Endothelial cell (in vitro differentiated cells): ENCODE measurements at regions not wholly inside any gene's neighbourhood (a gene's known extent, or its start where the extent isn't known, plus 50 kb on each side); places are given as distances from the start of the nearest gene placed in this dataset.

Experiments
- DNase-seq: peaks from one replicate; pipeline ENCODE4 v3.0.0; 2021; ENCODE audit warnings: low spot score
- H3K27ac Mint-ChIP-seq: one replicate; pipeline ENCODE4 v1.8.0; 2021; ENCODE audit warnings: mixed read lengths, inconsistent platforms; ENCODE audit not compliant: unreplicated experiment
- H3K27me3 Mint-ChIP-seq: one replicate; pipeline ENCODE4 v1.8.0; 2021; ENCODE audit warnings: mild to moderate bottlenecking, moderate library complexity, mixed read lengths, inconsistent platforms; ENCODE audit not compliant: unreplicated experiment
- H3K36me3 Mint-ChIP-seq: one replicate; pipeline ENCODE4 v1.8.0; 2021; ENCODE audit warnings: mild to moderate bottlenecking, low read depth, mixed read lengths, inconsistent platforms; ENCODE audit not compliant: unreplicated experiment
- H3K4me1 Mint-ChIP-seq: one replicate; pipeline ENCODE4 v1.8.0; 2021; ENCODE audit warnings: mild to moderate bottlenecking, mixed read lengths, inconsistent platforms; ENCODE audit not compliant: unreplicated experiment
- H3K4me3 Mint-ChIP-seq: one replicate; pipeline ENCODE4 v1.8.0; 2021; ENCODE audit warnings: mild to moderate bottlenecking, mixed read lengths, inconsistent platforms; ENCODE audit not compliant: unreplicated experiment
- H3K9me3 Mint-ChIP-seq: one replicate; pipeline ENCODE4 v1.8.0; 2021; ENCODE audit warnings: mixed read lengths, inconsistent platforms; ENCODE audit not compliant: unreplicated experiment
- CTCF ChIP-seq: fragments of 200-600 bp; sonication (generic); IDR thresholded peaks from one replicate; pipeline ENCODE4 v1.5.0; 2021; ENCODE audit warnings: antibody characterized with exemption; ENCODE audit not compliant: unreplicated experiment

GRCh38 chr9:80789831-80790230 lies 899.5 kb downstream of the TLE1 start:
- TF ChIP-seq CTCF = no peak
- no peaks in the 10 kb centered on the region for H3K27me3 Mint-ChIP-seq
- DNase-seq = no peak
- H3K27ac Mint-ChIP-seq = no peak overlapping the region
- no peak overlapping the region for H3K4me3 Mint-ChIP-seq
- no peaks in the 10 kb centered on the region for H3K36me3 Mint-ChIP-seq
- H3K4me1 Mint-ChIP-seq = no peaks in the 10 kb centered on the region
- no peaks in the 10 kb centered on the region for H3K9me3 Mint-ChIP-seq

- no peaks in the 10 kb centered on the region for H3K9me3 Mint-ChIP-seq
- H3K4me3 Mint-ChIP-seq = no peak overlapping the region
- H3K4me1 Mint-ChIP-seq = no peaks in the 10 kb centered on the region
- no peak overlapping the region for H3K27ac Mint-ChIP-seq
- no peaks in the 10 kb centered on the region for H3K27me3 Mint-ChIP-seq
- DNase-seq = no peak
- no peaks in the 10 kb centered on the region for H3K36me3 Mint-ChIP-seq
- no peak for TF ChIP-seq CTCF
Observed at GRCh38 chr9:80787636-80788035, 901.7 kb downstream of the TLE1 start.

- TF ChIP-seq CTCF = no peak
- DNase-seq = no peak
- Mint-ChIP-seq H3K36me3 (no peaks in the 10 kb centered on the region), H3K9me3 (no peaks in the 10 kb centered on the region), H3K4me1 (no peaks in the 10 kb centered on the region), H3K4me3 (no peak overlapping the region), H3K27me3 (no peaks in the 10 kb centered on the region), H3K27ac (no peak overlapping the region)
Observed at GRCh38 chr9:80784647-80785046, 904.7 kb downstream of the TLE1 start.

GRCh38 chr9:80775971-80776370 lies 913.4 kb downstream of the TLE1 start:
- no peaks in the 10 kb centered on the region for H3K27me3 Mint-ChIP-seq
- TF ChIP-seq CTCF = no peak
- H3K27ac Mint-ChIP-seq = no peak overlapping the region
- DNase-seq = no peak
- H3K4me1 Mint-ChIP-seq = no peaks in the 10 kb centered on the region
- H3K36me3 Mint-ChIP-seq = no peaks in the 10 kb centered on the region
- no peak overlapping the region for H3K4me3 Mint-ChIP-seq
- H3K9me3 Mint-ChIP-seq = no peaks in the 10 kb centered on the region

- Mint-ChIP-seq H3K4me3 (no peak overlapping the region), H3K9me3 (no peaks in the 10 kb centered on the region)
- TF ChIP-seq CTCF = no peak
Observed at GRCh38 chr9:80775530-80775929, 913.8 kb downstream of the TLE1 start.

More at GRCh38 chr9:80775530-80775929, 913.8 kb downstream of the TLE1 start:
- DNase-seq = no peak
- H3K27ac Mint-ChIP-seq = no peak overlapping the region
- H3K4me1 Mint-ChIP-seq = no peaks in the 10 kb centered on the region
- H3K36me3 Mint-ChIP-seq = no peaks in the 10 kb centered on the region
- no peaks in the 10 kb centered on the region for H3K27me3 Mint-ChIP-seq
